ENCODE measurements at regions not wholly inside any gene's neighbourhood (a gene's known extent, or its start where the extent isn't known, plus 50 kb on each side); places are given as distances from the start of the nearest gene placed in this dataset.

GRCh38 chr15:70294731-70295305 lies 197.1 kb upstream of the TLE3 start:
- BruUV-seq (replicated peaks), result no TSS peak
- H4K20me1 ChIP-seq (replicated peaks; ENCODE audit: control insufficient read depth, insufficient read depth, low read length), result no peaks in the 10 kb centered on the region
- intact Hi-C loops (cut with micrococcal nuclease), result no loop called here
- ATAC-seq (no peak), FAIRE-seq (no peak), DNase-seq (ENCODE audit: extremely low read depth in 1 of 4, low spot score in 3 of 4) (no peak)
- POLR2A ChIA-PET, result interaction anchor here (1.0 kb wide), 1 partner anchor 21 kb away, joined by 4 read pairs; no protein-coding TSS in a partner anchor
- H3K9me1 ChIP-seq (ENCODE audit: control insufficient read depth, insufficient read depth, low read length), result no peaks in the 10 kb centered on the region
- no peaks in the 10 kb centered on the region for H3K36me3 ChIP-seq (ENCODE audit: control insufficient read depth, insufficient read depth, low read length)
- no peak overlapping the region for H3K9ac ChIP-seq (ENCODE audit: insufficient read depth in 1 of 2, low read depth in 2 of 2, low read length in 2 of 2)
- H3K79me2 ChIP-seq (ENCODE audit: control insufficient read depth, insufficient read depth, low read length), result no peaks in the 10 kb centered on the region
- CTCF ChIA-PET (ENCODE audit: low intra/inter-chr PET ratio), result no interaction called here
- no peak overlapping the region for H3K4me3 ChIP-seq
- H3K27me3 ChIP-seq (ENCODE audit: control insufficient read depth in 2 of 2, insufficient read depth in 2 of 2, low read length in 2 of 2), result peaks cover 5 to 42% of the 10 kb centered on the region in 2 experiments; a peak in 3 of 5 replicates
- H3K4me1 ChIP-seq (replicated peaks in 1 of 2; ENCODE audit: control insufficient read depth in 2 of 2, insufficient read depth in 2 of 2, low read length in 2 of 2), result no peaks in the 10 kb centered on the region
- H3K9me3 ChIP-seq (replicated peaks; ENCODE audit: control insufficient read depth, insufficient read depth, low read depth, low read length), result no peaks in the 10 kb centered on the region
- TF ChIP-seq ZNF584 (CRISPR knock-in tag; IDR thresholded peaks at IDR 0.05; ENCODE audit: low read depth) (no peak), NR3C1 (CRISPR knock-in tag; IDR thresholded peaks at IDR 0.05) (no peak), E2F6 (IDR thresholded peaks at IDR 0.05; ENCODE audit: borderline replicate concordance in 1 of 2, extremely low read depth in 1 of 2, insufficient read depth in 1 of 2, insufficient read length in 1 of 2, low read depth in 1 of 2, low read length in 1 of 2, poor library complexity in 1 of 2, severe bottlenecking in 1 of 2) (no peak), ELF2 (CRISPR knock-in tag; IDR thresholded peaks at IDR 0.05) (no peak), LEF1 (IDR thresholded peaks at IDR 0.05) (no peak)
- no peak overlapping the region for H3K4me2 ChIP-seq (ENCODE audit: insufficient read depth, low read length)
- no peak overlapping the region for H2AFZ ChIP-seq (ENCODE audit: low read depth, low read length)
- in situ Hi-C loops (cut with MboI), result no loop called here
- WGBS (ENCODE audit: insufficient coverage, low coverage, missing lambda C conversion rate), result 0% methylated on average over 3 of the region's 3 CpGs
- no peak overlapping the region for H3K27ac ChIP-seq (ENCODE audit: extremely low read depth, low read depth, low read length)
